Mesodermal cell (in vitro differentiated cells): ENCODE measurements at regions not wholly inside any gene's neighbourhood (a gene's known extent, or its start where the extent isn't known, plus 50 kb on each side); places are given as distances from the start of the nearest gene placed in this dataset.
"Not testable (repeated sequence)": the region's sequence is repeated elsewhere in the genome, so short reads cannot be mapped to it uniquely, and the experiment has no call there.

Experiments
- H3K27ac ChIP-seq: 2 replicates; pipeline ENCODE4 v1.7.0; 2013; ENCODE audit warnings: mild to moderate bottlenecking, low read depth, low read length, moderate library complexity; ENCODE audit not compliant: severe bottlenecking
- H3K36me3 ChIP-seq: 2 replicates; pipeline ENCODE4 v1.7.1; 2013; ENCODE audit warnings: mild to moderate bottlenecking, low read length, moderate library complexity; ENCODE audit not compliant: control insufficient read depth, insufficient read depth
- H3K4me1 ChIP-seq: one replicate; pipeline ENCODE4 v1.7.1; 2013; ENCODE audit warnings: mild to moderate bottlenecking, low read length; ENCODE audit not compliant: insufficient read depth, control insufficient read depth, poor library complexity, severe bottlenecking
- H3K4me3 ChIP-seq: 2 replicates; pipeline ENCODE4 v1.7.0; 2013; ENCODE audit warnings: low read length, control low read depth, mild to moderate bottlenecking; ENCODE audit not compliant: insufficient read depth, poor library complexity, severe bottlenecking; ENCODE audit errors: extremely low read depth
- H3K9me3 ChIP-seq: 2 replicates; pipeline ENCODE4 v1.7.1; 2013; ENCODE audit warnings: mild to moderate bottlenecking, low read length, moderate library complexity; ENCODE audit not compliant: control insufficient read depth
- WGBS, 2 experiments: methylation state at CpG; one replicate each; pipeline ENCODE4 v1.1.5; 2013; ENCODE audit warnings: missing lambda C conversion rate in 2 of 2; ENCODE audit not compliant: insufficient coverage in 2 of 2; 5-methylcytosine and 5-hydroxymethylcytosine counted together

GRCh38 chr5:74975582-74975981 lies 76.8 kb downstream of the GCNT4 start:
- 94 to 100% methylated on average over 1 of the region's 3 CpGs for WGBS, 2 experiments
- Histone ChIP-seq H3K4me1 (no peaks in the 10 kb centered on the region), H3K27ac (no peak overlapping the region), H3K4me3 (no peak overlapping the region), H3K9me3 (no peaks in the 10 kb centered on the region), H3K36me3 (no peaks in the 10 kb centered on the region)

GRCh38 chr5:74974451-74975091 lies 77.8 kb downstream of the GCNT4 start:
- no peak overlapping the region for H3K4me3 ChIP-seq
- 85 to 94% methylated on average over 4 of the region's 4 CpGs for WGBS, 2 experiments
- H3K27ac ChIP-seq, result no peak overlapping the region

GRCh38 chr5:74973694-74974093 lies 78.7 kb downstream of the GCNT4 start:
- Histone ChIP-seq H3K36me3 (no peaks in the 10 kb centered on the region), H3K9me3 (no peaks in the 10 kb centered on the region), H3K27ac (no peak overlapping the region), H3K4me1 (no peaks in the 10 kb centered on the region), H3K4me3 (no peak overlapping the region)
- 74 to 90% methylated on average over 2 of the region's 2 CpGs for WGBS, 2 experiments

More at GRCh38 chr5:74974451-74975091, 77.8 kb downstream of the GCNT4 start:
- H3K4me1 ChIP-seq, result no peaks in the 10 kb centered on the region
- H3K36me3 ChIP-seq, result no peaks in the 10 kb centered on the region
- H3K9me3 ChIP-seq, result no peaks in the 10 kb centered on the region

GRCh38 chr5:74971947-74972460 lies 80.4 kb downstream of the GCNT4 start:
- Histone ChIP-seq H3K4me3 (no peak overlapping the region), H3K4me1 (no peaks in the 10 kb centered on the region), H3K36me3 (no peaks in the 10 kb centered on the region), H3K27ac (no peak overlapping the region), H3K9me3 (no peaks in the 10 kb centered on the region)
- 92% methylated on average over 2 of the region's 3 CpGs; no CpG with 5 or more reads in 1 of the 2 experiments for WGBS, 2 experiments

- H3K27ac ChIP-seq, H3K4me1 ChIP-seq, H3K4me3 ChIP-seq, H3K9me3 ChIP-seq, H3K36me3 ChIP-seq: not testable (repeated sequence)
- 97% methylated on average over 4 of the region's 8 CpGs; no CpG with 5 or more reads in 1 of the 2 experiments for WGBS, 2 experiments
Observed at GRCh38 chr5:74970891-74971290, 81.5 kb downstream of the GCNT4 start.

- Histone ChIP-seq H3K27ac (no peak overlapping the region), H3K9me3 (no peaks in the 10 kb centered on the region), H3K4me1 (no peaks in the 10 kb centered on the region), H3K36me3 (no peaks in the 10 kb centered on the region), H3K4me3 (no peak overlapping the region)
- 100% methylated on average over 1 of the region's 3 CpGs; no CpG with 5 or more reads in 1 of the 2 experiments for WGBS, 2 experiments
Observed at GRCh38 chr5:74969726-74970125, 82.6 kb downstream of the GCNT4 start.

GRCh38 chr5:74966141-74967026 lies 86.0 kb downstream of the GCNT4 start:
- no peaks in the 10 kb centered on the region for H3K9me3 ChIP-seq
- H3K36me3 ChIP-seq, result no peaks in the 10 kb centered on the region
- H3K4me3 ChIP-seq, result no peak overlapping the region
- H3K27ac ChIP-seq, result no peak overlapping the region
- WGBS, 2 experiments, result 83 to 89% methylated on average over 5 of the region's 6 CpGs
- H3K4me1 ChIP-seq, result no peaks in the 10 kb centered on the region

GRCh38 chr5:74963407-74963806 lies 89.0 kb downstream of the GCNT4 start:
- no peaks in the 10 kb centered on the region for H3K9me3 ChIP-seq
- H3K4me1 ChIP-seq, result no peaks in the 10 kb centered on the region
- WGBS, 2 experiments, result 88 to 100% methylated on average over 1 of the region's 3 CpGs
- no peaks in the 10 kb centered on the region for H3K36me3 ChIP-seq
- H3K4me3 ChIP-seq, result no peak overlapping the region
- no peak overlapping the region for H3K27ac ChIP-seq

GRCh38 chr5:74957906-74958305 lies 91.7 kb upstream of the FAM169A start:
- H3K27ac ChIP-seq, result no peak overlapping the region
- no peaks in the 10 kb centered on the region for H3K9me3 ChIP-seq
- H3K4me1 ChIP-seq, result peaks cover 14% of the 10 kb centered on the region
- no peak overlapping the region for H3K4me3 ChIP-seq
- WGBS, 2 experiments, result 90% methylated on average over 2 of the region's 3 CpGs; no CpG with 5 or more reads in 1 of the 2 experiments
- no peaks in the 10 kb centered on the region for H3K36me3 ChIP-seq

GRCh38 chr5:74957029-74957784 lies 91.0 kb upstream of the FAM169A start:
- Histone ChIP-seq H3K27ac (no peak overlapping the region), H3K4me1 (peaks cover 14% of the 10 kb centered on the region), H3K36me3 (no peaks in the 10 kb centered on the region), H3K4me3 (no peak overlapping the region), H3K9me3 (no peaks in the 10 kb centered on the region)
- WGBS, 2 experiments, result 87 to 93% methylated on average over 3 to 5 of the region's 5 CpGs
